Osteoblast (primary cell): ENCODE measurements at regions not wholly inside any gene's neighbourhood (a gene's known extent, or its start where the extent isn't known, plus 50 kb on each side); places are given as distances from the start of the nearest gene placed in this dataset.

Source experiments
- DNase-seq: peaks from one replicate; pipeline ENCODE4 v3.0.0; 2011; ENCODE audit warnings: low spot score, mixed read lengths; ENCODE audit not compliant: insufficient read length; ENCODE audit errors: missing footprints
- H2AFZ ChIP-seq: 2 replicates; pipeline ENCODE4 v1.6.0; 2011; ENCODE audit warnings: mild to moderate bottlenecking, low read length
- H3K27ac ChIP-seq: 2 replicates; pipeline ENCODE4 v1.5.1; 2011; ENCODE audit warnings: mild to moderate bottlenecking, low read depth, low read length, moderate library complexity
- H3K27me3 ChIP-seq: 2 replicates; pipeline ENCODE4 v1.6.0; 2012; ENCODE audit warnings: mild to moderate bottlenecking, control low read depth, inconsistent platforms, low read length, moderate library complexity; ENCODE audit not compliant: insufficient read depth
- H3K36me3 ChIP-seq: 2 replicates; pipeline ENCODE4 v1.5.1; 2011; ENCODE audit warnings: mild to moderate bottlenecking, low read length, control low read depth, moderate library complexity; ENCODE audit not compliant: insufficient read depth
- H3K4me1 ChIP-seq: 2 replicates; pipeline ENCODE4 v1.5.1; 2011; ENCODE audit warnings: mild to moderate bottlenecking, low read length, control low read depth, moderate library complexity; ENCODE audit not compliant: insufficient read depth
- H3K4me2 ChIP-seq: 2 replicates; pipeline ENCODE4 v1.6.0; 2011; ENCODE audit warnings: mild to moderate bottlenecking, low read length; ENCODE audit not compliant: insufficient read depth
- H3K4me3 ChIP-seq: fragments of 200-600 bp; sonication (generic); 3 replicates; pipeline ENCODE4 v1.5.1; 2012; ENCODE audit warnings: mild to moderate bottlenecking, low read length, inconsistent platforms; ENCODE audit not compliant: insufficient read depth
- H3K79me2 ChIP-seq: 2 replicates; pipeline ENCODE4 v1.6.0; 2012; ENCODE audit warnings: mild to moderate bottlenecking, low read length, control low read depth, inconsistent platforms; ENCODE audit not compliant: insufficient read depth
- H3K9me3 ChIP-seq: 2 replicates; pipeline ENCODE4 v1.5.1; 2011; ENCODE audit warnings: low read depth, low read length, control low read depth
- H4K20me1 ChIP-seq: 2 replicates; pipeline ENCODE4 v1.6.0; 2012; ENCODE audit warnings: mild to moderate bottlenecking, low read length, control low read depth; ENCODE audit not compliant: insufficient read depth
- CTCF ChIP-seq: IDR thresholded peaks from 2 replicates; pipeline ENCODE4 v1.5.1; 2011; ENCODE audit warnings: mild to moderate bottlenecking, low read depth, low read length, moderate library complexity; ENCODE audit errors: extremely low read depth

- Histone ChIP-seq H3K27ac (no peak overlapping the region), H3K79me2 (no peaks in the 10 kb centered on the region), H3K4me3 (no peak overlapping the region), H3K4me2 (no peak overlapping the region), H3K9me3 (no peaks in the 10 kb centered on the region), H2AFZ (no peak overlapping the region), H3K4me1 (peaks cover 11% of the 10 kb centered on the region), H3K36me3 (no peaks in the 10 kb centered on the region), H4K20me1 (no peaks in the 10 kb centered on the region), H3K27me3 (no peaks in the 10 kb centered on the region)
- DNase-seq: no peak
- TF ChIP-seq CTCF: no peak
Observed at GRCh38 chr9:88726803-88727202, 191.8 kb downstream of the NXNL2 start.

GRCh38 chr9:88730780-88731179, 195.8 kb downstream of the NXNL2 start:
- no peak for TF ChIP-seq CTCF
- H4K20me1 ChIP-seq: no peaks in the 10 kb centered on the region
- H3K9me3 ChIP-seq: no peaks in the 10 kb centered on the region
- H3K27ac ChIP-seq: no peak overlapping the region
- H3K79me2 ChIP-seq: no peaks in the 10 kb centered on the region
- no peak for DNase-seq
- no peaks in the 10 kb centered on the region for H3K36me3 ChIP-seq
- H2AFZ ChIP-seq: no peak overlapping the region
- H3K4me1 ChIP-seq: peaks cover 35% of the 10 kb centered on the region
- H3K4me3 ChIP-seq: no peak overlapping the region
- no peaks in the 10 kb centered on the region for H3K27me3 ChIP-seq
- no peak overlapping the region for H3K4me2 ChIP-seq

DNA sequence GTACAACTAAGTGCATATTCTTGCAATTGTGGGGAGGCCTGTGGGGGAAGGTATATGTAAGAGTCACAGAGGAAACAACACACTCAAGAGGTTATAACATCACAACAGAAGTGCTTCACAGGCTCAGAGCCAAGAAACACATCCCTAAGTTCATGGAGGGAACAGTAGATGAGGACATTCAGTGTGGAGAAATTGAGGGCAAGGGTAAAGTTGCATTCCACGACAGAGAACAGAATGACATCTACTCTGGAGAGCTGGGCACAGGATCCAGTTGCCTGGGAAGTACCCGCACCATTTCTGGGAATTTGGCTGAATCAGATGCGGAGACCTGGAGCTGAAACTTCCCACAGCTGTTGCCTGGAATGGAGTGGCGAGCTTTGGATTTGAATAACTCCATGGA, 197.2 kb downstream of the NXNL2 start:
- H4K20me1 ChIP-seq: no peaks in the 10 kb centered on the region
- no peaks in the 10 kb centered on the region for H3K9me3 ChIP-seq
- peak; percentile 70 for DNase-seq
- no peak overlapping the region for H2AFZ ChIP-seq
- H3K4me1 ChIP-seq: peaks cover 35% of the 10 kb centered on the region
- H3K36me3 ChIP-seq: no peaks in the 10 kb centered on the region
- no peak for TF ChIP-seq CTCF
- H3K4me2 ChIP-seq: peak overlapping the region; percentile 29
- H3K27me3 ChIP-seq: no peaks in the 10 kb centered on the region
- H3K4me3 ChIP-seq: no peak overlapping the region
- H3K79me2 ChIP-seq: no peaks in the 10 kb centered on the region
- H3K27ac ChIP-seq: peak overlapping the region; percentile 78

- Histone ChIP-seq H3K27me3 (no peaks in the 10 kb centered on the region), H2AFZ (peak overlapping the region; percentile 8), H3K36me3 (no peaks in the 10 kb centered on the region), H3K27ac (peak overlapping the region; percentile 78), H3K9me3 (no peaks in the 10 kb centered on the region), H3K4me2 (peak overlapping the region; percentile 63), H3K4me3 (peak overlapping the region; percentile 6), H4K20me1 (no peaks in the 10 kb centered on the region), H3K79me2 (no peaks in the 10 kb centered on the region), H3K4me1 (peaks cover 35% of the 10 kb centered on the region)
- TF ChIP-seq CTCF: no peak
- no peak for DNase-seq
Observed at GRCh38 chr9:88733651-88734421, 198.9 kb downstream of the NXNL2 start.
